Common myeloid progenitor, CD34-positive (primary cell): ENCODE measurements at regions not wholly inside any gene's neighbourhood (a gene's known extent, or its start where the extent isn't known, plus 50 kb on each side); places are given as distances from the start of the nearest gene placed in this dataset.
"Not testable (repeated sequence)": the region's sequence is repeated elsewhere in the genome, so short reads cannot be mapped to it uniquely, and the experiment has no call there.

Experiments
- CTCF ChIA-PET: fragments of 350-600 bp; sonication (Branson Sonifier 250); formaldehyde crosslinking; loops from one replicate; lab custom pipeline; 2021; ENCODE audit warnings: antibody characterized with exemption; lab: Charles Lee
- POLR2A ChIA-PET: fragments of 350-600 bp; sonication (Branson Sonifier 250); formaldehyde crosslinking; loops from one replicate; lab custom pipeline; 2021; ENCODE audit warnings: antibody characterized with exemption; lab: Charles Lee
- DNase-seq, 3 donors: peaks; one replicate each; pipeline versions ENCODE4 v3.0.0 to v3.0.0-alpha.2; 2013
- H3K27ac ChIP-seq, 2 experiments: 1 replicate in 1 of 2; 2 replicates in 1 of 2; pipeline ENCODE4 v1.7.0; 2013; ENCODE audit warnings: inconsistent platforms in 2 of 2, low read length in 2 of 2, mild to moderate bottlenecking in 2 of 2, low read depth in 1 of 2, moderate library complexity in 1 of 2; ENCODE audit not compliant: severe bottlenecking in 2 of 2, insufficient read depth in 1 of 2, poor library complexity in 1 of 2
- H3K27me3 ChIP-seq, 5 experiments: replicated peaks in 2 of 5; 1 replicate in 3 of 5; 2 replicates in 2 of 5; pipeline versions ENCODE4 v1.6.1 to v1.7.0; 2013; ENCODE audit warnings: low read length in 4 of 5, mild to moderate bottlenecking in 2 of 5, moderate library complexity in 2 of 5, inconsistent platforms in 1 of 5; ENCODE audit not compliant: insufficient read depth in 5 of 5, control insufficient read depth in 4 of 5
- H3K36me3 ChIP-seq, 4 experiments: 1 replicate in 2 of 4; 2 replicates in 2 of 4; pipeline versions ENCODE4 v1.6.1 to v1.7.0; 2013; ENCODE audit warnings: low read length in 3 of 4, control low read depth in 1 of 4, mild to moderate bottlenecking in 1 of 4; ENCODE audit not compliant: control insufficient read depth in 4 of 4, insufficient read depth in 4 of 4
- H3K4me1 ChIP-seq, 4 experiments: 1 replicate in 3 of 4; 2 replicates in 1 of 4; pipeline versions ENCODE4 v1.6.1 to v1.7.1; 2013; ENCODE audit warnings: low read length in 3 of 4, mild to moderate bottlenecking in 3 of 4, control low read depth in 1 of 4, inconsistent platforms in 1 of 4, moderate library complexity in 1 of 4; ENCODE audit not compliant: control insufficient read depth in 4 of 4, insufficient read depth in 4 of 4; ENCODE audit errors: control extremely low read depth in 1 of 4
- H3K4me3 ChIP-seq, 7 experiments: 1 replicate in 4 of 7; 2 replicates in 3 of 7; pipeline versions ENCODE4 v1.5.1 to v1.7.0; 2013; ENCODE audit warnings: mild to moderate bottlenecking in 7 of 7, low read length in 6 of 7, moderate library complexity in 6 of 7, inconsistent platforms in 2 of 7, low read depth in 2 of 7, control low read depth in 1 of 7; ENCODE audit not compliant: insufficient read depth in 4 of 7, control insufficient read depth in 1 of 7; ENCODE audit errors: extremely low read depth in 1 of 7
- H3K9me3 ChIP-seq, 5 experiments: 1 replicate in 4 of 5; 2 replicates in 1 of 5; pipeline versions ENCODE4 v1.6.1 to v1.7.1; 2013; ENCODE audit warnings: low read length in 4 of 5, mild to moderate bottlenecking in 2 of 5, inconsistent platforms in 1 of 5, low read depth in 1 of 5, moderate library complexity in 1 of 5; ENCODE audit not compliant: control insufficient read depth in 4 of 5, insufficient read depth in 2 of 5; ENCODE audit errors: control extremely low read depth in 1 of 5
- whole genome bisulfite sequencing: methylation state at CpG from one replicate; pipeline ENCODE4 v1.1.5; 2013; ENCODE audit not compliant: insufficient coverage; 5-methylcytosine and 5-hydroxymethylcytosine counted together

DNA sequence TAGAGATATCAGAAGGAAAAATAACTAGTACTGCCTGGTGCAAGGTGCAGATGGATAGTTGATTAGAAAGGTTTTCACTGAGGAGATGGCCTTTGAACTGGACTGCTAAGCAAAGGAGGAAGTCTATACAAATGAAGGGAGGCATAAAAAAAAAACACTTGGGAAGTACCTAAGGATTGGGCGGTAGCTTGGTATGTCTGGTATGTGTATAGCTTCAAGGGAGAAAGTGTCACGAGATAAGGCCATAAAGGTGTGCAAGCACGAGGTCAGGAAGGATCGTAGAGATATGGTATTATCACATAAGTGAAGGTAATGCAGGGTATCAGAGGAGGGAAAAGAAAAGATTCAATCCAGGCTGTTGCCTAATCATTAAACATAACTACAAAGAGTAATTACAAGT, 517.2 kb upstream of the TSPY4 start:
- no peak overlapping the region for H3K27ac ChIP-seq
- no peaks in the 10 kb centered on the region for H3K9me3 ChIP-seq
- CTCF ChIA-PET, result no interaction called here
- H3K36me3 ChIP-seq, result no peaks in the 10 kb centered on the region
- no peaks in the 10 kb centered on the region for H3K27me3 ChIP-seq
- H3K4me3 ChIP-seq, result no peak overlapping the region
- no peaks in the 10 kb centered on the region for H3K4me1 ChIP-seq
- no peak for DNase-seq
- POLR2A ChIA-PET, result no interaction called here
- no CpG with 5 or more reads among the region's 4 CpGs for WGBS

DNA sequence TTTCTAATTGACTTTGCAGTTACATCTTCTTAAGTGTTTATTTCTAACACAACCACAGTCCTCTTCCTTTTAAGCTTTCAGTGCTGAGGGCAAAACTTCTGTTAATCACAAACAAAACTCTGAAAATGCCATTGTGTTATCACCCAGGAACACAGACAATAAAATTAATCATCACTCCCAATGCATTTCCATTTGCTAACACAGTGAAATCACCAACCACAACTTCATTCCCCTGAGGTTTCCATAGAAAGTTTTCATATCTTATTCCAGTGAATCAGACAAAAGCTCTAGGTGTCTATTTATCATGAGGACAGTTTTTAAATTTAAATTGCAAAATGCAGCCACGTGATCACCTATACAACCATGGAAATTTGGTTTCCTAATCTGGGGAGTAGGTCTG, 516.2 kb upstream of the TSPY4 start:
- Histone ChIP-seq H3K36me3 (no peaks in the 10 kb centered on the region), H3K4me3 (no peak overlapping the region), H3K27ac (no peak overlapping the region), H3K9me3 (no peaks in the 10 kb centered on the region), H3K4me1 (no peaks in the 10 kb centered on the region), H3K27me3 (no peaks in the 10 kb centered on the region)
- ChIA-PET POLR2A (no interaction called here), CTCF (no interaction called here)
- no CpG with 5 or more reads among the region's 1 CpG for WGBS
- no peak for DNase-seq

DNA sequence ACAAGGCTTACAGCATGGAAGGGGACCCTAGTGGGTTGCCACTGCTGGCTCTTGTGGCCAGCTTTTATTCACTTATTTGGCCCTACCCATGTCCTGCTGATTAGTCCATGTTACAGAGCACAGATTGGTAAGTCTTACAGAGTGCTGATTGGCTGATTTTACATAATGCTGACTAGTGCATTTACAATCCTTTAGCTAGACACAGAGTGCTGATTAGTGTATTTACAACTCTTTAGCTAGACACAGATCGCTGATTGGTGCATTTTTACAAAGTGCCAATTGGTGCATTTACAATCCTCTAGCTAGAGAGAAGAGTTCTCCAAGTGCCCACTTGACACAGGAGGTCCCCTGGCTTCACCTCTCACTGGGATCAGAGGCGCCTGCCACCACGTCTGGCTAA, 485.0 kb upstream of the TSPY4 start:
- Histone ChIP-seq H3K4me1 (no peaks in the 10 kb centered on the region), H3K27ac (no peak overlapping the region), H3K9me3 (no peaks in the 10 kb centered on the region), H3K27me3 (no peaks in the 10 kb centered on the region), H3K36me3 (no peaks in the 10 kb centered on the region), H3K4me3 (no peak overlapping the region)
- WGBS, result no CpG with 5 or more reads among the region's 3 CpGs
- DNase-seq, result no peak
- ChIA-PET CTCF (no interaction called here), POLR2A (no interaction called here)

DNA sequence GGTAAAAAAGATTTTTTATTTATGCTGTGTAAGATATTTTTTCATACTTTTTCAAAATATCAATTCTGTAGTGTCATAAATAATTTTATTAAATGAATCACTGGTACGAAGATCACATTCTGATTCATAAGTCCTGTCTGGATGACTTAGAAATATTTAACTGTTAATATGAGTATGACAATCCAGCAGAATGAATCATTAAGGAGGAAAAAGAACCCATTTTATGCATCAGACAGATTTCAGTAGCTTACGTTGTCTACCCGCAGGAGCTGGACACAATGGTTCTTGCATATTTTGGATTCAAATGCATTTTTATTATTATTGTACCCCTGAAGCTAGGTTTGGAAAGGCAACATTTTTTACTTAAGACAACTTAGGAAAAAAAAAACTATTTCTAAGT, 448.9 kb upstream of the TSPY4 start:
- Histone ChIP-seq H3K27ac (no peak overlapping the region), H3K27me3 (no peaks in the 10 kb centered on the region), H3K4me1 (no peaks in the 10 kb centered on the region), H3K36me3 (no peaks in the 10 kb centered on the region), H3K4me3 (no peak overlapping the region), H3K9me3 (no peaks in the 10 kb centered on the region)
- ChIA-PET POLR2A (no interaction called here), CTCF (interaction anchor here (0.6 kb wide), 1 partner anchor 194 kb away, joined by 3 read pairs; no protein-coding TSS in a partner anchor)
- no CpG with 5 or more reads among the region's 3 CpGs for WGBS
- no peak for DNase-seq

DNA sequence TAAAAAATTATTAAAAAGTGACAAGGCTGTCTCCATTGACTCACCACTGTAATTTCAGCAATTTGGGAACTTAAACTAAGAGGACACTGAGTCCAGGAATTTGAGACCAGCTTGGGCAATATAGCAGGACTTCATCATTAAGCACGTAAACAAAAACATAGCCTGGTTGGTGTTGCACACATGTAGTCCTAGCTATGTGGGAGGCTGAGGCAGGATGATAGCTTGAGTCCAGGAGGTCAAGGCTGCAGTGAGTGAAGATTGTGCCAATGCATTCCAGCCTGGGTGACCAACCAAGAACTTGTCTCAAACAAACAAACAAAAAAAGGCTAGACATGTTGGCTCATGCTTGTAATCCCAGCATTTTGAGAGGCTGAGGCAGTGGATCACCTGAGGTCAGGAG, 439.4 kb upstream of the TSPY4 start:
- CTCF ChIA-PET, result no interaction called here
- Histone ChIP-seq H3K27ac (no peak overlapping the region), H3K27me3 (no peaks in the 10 kb centered on the region), H3K4me3 (no peak overlapping the region), H3K36me3 (no peaks in the 10 kb centered on the region), H3K4me1 (no peaks in the 10 kb centered on the region), H3K9me3 (no peaks in the 10 kb centered on the region)
- no CpG with 5 or more reads among the region's 1 CpG for WGBS
- no peak for DNase-seq
- POLR2A ChIA-PET, result no interaction called here

DNA sequence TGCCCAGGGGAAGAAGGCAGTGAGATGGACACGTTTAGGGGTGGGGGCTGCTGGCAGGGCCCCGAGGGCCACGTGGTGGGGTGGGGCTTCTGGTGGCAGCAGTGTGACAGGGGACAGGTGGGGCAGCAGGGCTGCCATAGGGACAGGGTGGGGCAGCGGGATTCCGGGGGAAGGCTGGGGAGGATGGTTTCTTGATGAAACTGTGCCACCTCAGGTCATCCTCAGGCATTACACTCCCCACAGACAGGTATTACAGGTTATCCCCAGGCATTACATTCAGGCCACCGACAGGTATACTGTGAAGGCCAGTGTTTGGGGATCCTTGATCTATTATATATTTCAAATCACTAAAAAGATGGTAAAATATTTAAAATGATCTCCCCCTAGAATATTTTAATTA, 432.1 kb upstream of the TSPY4 start:
- no peak for DNase-seq
- Histone ChIP-seq H3K4me1 (no peaks in the 10 kb centered on the region), H3K27me3 (no peaks in the 10 kb centered on the region), H3K9me3 (no peaks in the 10 kb centered on the region), H3K27ac (no peak overlapping the region), H3K36me3 (no peaks in the 10 kb centered on the region), H3K4me3 (no peak overlapping the region)
- no CpG with 5 or more reads among the region's 6 CpGs for WGBS
- CTCF ChIA-PET, result no interaction called here
- POLR2A ChIA-PET, result no interaction called here

DNA sequence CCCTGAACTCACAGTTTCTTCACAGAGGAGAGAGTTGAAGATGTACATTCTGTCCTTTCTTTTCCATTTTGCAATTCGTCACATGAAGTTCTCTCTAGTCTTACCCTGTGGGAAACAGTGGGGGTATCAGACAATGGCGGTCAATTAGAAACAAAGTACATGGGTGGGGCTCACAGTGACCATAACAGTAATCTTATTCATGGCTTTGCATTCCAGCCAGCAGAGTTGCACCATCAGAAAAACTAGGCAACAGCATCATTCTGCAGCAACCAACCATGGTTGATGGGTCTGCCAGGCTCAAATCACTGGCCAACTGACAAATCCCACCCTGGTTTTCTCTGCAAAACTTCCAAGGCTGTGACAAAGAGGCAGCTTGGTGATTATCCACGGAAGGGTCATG, 414.7 kb upstream of the TSPY4 start:
- H3K4me3 ChIP-seq, H3K27ac ChIP-seq, H3K4me1 ChIP-seq, H3K36me3 ChIP-seq, DNase-seq, H3K27me3 ChIP-seq, POLR2A ChIA-PET, H3K9me3 ChIP-seq, CTCF ChIA-PET: not testable (repeated sequence)
- no CpG with 5 or more reads among the region's 3 CpGs for WGBS
